Lower lobe of right lung (tissue), 2 donors: ENCODE measurements at regions not wholly inside any gene's neighbourhood (a gene's known extent, or its start where the extent isn't known, plus 50 kb on each side); places are given as distances from the start of the nearest gene placed in this dataset.
A peak's percentile ranks its signal among the peaks of the same experiment; 100 is the strongest.

Source experiments
- ATAC-seq, 2 donors: fragments of 200-7000 bp; cut with Tn5 transposase; one replicate each; pipeline ENCODE4 v1.9.1; 2020 to 2022; ENCODE audit warnings: mild to moderate bottlenecking in 2 of 2, moderate library complexity in 2 of 2
- DNase-seq: peaks from one replicate; pipeline ENCODE4 v3.0.0-alpha.2; 2020
- H3K27ac ChIP-seq: fragments of 200-600 bp; one replicate; pipeline ENCODE4 v1.8.0; 2022
- H3K27me3 ChIP-seq: fragments of 200-600 bp; one replicate; pipeline ENCODE4 v1.8.0; 2022; ENCODE audit warnings: low read depth
- H3K36me3 ChIP-seq: fragments of 200-600 bp; one replicate; pipeline ENCODE4 v1.8.0; 2022; ENCODE audit warnings: mild to moderate bottlenecking
- H3K4me1 ChIP-seq: fragments of 200-600 bp; one replicate; pipeline ENCODE4 v1.8.0; 2022
- H3K4me3 ChIP-seq: fragments of 200-600 bp; one replicate; pipeline ENCODE4 v1.8.0; 2022; ENCODE audit warnings: mild to moderate bottlenecking
- H3K9me3 ChIP-seq: fragments of 200-600 bp; one replicate; pipeline ENCODE4 v1.8.0; 2022
- intact Hi-C: fragments of 100-400 bp; cut with DNase I; formaldehyde crosslinking; loops from one replicate; pipeline ENCODE4 v1.11.0; 2022
- TF ChIP-seq, protein P1 (sequence below): fragments of 200-600 bp; IDR thresholded peaks from one replicate; pipeline ENCODE4 v1.8.0; 2022; ENCODE audit warnings: antibody characterized with exemption, mild to moderate bottlenecking
- donor health status: DM: no; HTN: yes; CAD: no; lungs with severe emphysema.

DNA sequence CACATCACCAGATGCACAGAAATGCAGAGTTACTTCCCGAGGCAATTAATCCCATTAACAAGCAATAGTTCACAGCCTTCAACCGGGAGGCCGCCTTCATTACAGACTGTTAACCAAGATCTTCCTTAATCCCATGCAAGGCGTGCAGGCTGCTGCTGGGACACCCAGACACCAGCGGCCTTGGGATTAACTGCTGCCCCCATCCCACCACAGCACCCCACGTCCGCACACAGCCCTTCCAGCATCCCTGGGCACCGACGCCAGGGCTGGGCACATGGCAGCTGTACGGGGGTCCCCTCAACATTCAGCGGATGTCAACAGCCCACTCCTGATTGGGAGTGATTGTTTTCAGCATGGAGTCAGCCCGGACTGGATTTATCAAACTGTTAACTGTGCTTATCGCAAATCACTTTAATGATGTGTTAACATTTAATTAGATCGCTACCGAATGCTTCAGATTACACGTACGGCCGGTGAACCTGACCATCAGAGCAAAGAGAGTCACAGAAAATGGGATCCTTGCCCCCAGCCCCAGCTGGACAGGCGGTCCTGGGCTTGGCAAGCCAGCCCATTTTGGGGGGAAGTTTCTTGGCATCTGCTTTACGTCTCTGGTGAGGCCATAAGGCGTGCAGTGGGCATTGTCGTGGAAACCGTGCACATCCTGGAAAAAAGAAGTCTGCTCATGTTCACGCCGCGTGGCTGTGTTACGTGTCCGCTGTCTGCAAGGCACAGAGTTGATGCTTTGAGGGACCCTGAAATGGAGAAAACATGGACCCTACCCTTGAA, 126.4 kb downstream of the HMX1 start:
- DNase-seq, result peak; percentile 23
- intact Hi-C loops, result no loop called here

DNA sequence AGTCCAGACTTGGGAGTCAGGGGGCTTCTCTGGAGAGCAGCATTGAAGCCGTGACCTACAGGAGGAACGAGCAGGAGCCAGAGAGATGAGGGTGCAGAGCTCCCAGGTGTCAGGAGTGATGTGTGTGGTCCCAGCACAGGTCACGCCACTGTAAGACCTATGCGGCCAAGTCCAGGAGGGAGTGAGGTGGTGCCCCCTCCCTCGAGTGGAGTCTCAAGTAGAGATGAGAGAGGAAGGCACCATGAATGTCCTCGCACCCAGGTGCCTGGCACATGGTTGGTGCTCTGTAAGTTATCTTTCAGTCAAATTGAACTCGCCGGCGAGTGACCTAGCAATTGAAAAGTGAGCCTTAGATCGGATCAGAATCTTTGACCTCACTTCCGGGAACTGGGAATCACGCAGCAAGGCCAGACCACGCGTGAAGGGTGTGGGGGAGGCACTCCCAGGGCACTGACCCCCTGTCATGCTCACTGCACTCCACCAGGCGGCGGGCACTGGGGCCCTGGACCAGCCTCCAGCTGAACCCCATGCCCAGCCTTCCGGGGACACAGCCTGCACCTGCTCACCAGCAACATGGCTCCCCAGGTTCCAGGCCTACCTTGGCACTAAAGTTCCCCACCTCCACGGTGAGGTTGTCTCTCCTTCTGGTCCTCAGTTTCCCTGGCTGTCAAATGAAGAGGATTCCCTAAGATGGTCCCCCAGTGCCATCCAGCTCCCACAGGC, 127.4 kb downstream of the HMX1 start:
- Histone ChIP-seq H3K27ac (no peak overlapping the region), H3K4me1 (no peaks in the 10 kb centered on the region), H3K4me3 (no peak overlapping the region), H3K9me3 (no peaks in the 10 kb centered on the region), H3K27me3 (peaks cover 6% of the 10 kb centered on the region), H3K36me3 (no peaks in the 10 kb centered on the region)
- ATAC-seq (no peak), DNase-seq (peak; percentile 21)
- TF ChIP-seq, protein P1, sequence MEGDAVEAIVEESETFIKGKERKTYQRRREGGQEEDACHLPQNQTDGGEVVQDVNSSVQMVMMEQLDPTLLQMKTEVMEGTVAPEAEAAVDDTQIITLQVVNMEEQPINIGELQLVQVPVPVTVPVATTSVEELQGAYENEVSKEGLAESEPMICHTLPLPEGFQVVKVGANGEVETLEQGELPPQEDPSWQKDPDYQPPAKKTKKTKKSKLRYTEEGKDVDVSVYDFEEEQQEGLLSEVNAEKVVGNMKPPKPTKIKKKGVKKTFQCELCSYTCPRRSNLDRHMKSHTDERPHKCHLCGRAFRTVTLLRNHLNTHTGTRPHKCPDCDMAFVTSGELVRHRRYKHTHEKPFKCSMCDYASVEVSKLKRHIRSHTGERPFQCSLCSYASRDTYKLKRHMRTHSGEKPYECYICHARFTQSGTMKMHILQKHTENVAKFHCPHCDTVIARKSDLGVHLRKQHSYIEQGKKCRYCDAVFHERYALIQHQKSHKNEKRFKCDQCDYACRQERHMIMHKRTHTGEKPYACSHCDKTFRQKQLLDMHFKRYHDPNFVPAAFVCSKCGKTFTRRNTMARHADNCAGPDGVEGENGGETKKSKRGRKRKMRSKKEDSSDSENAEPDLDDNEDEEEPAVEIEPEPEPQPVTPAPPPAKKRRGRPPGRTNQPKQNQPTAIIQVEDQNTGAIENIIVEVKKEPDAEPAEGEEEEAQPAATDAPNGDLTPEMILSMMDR, result no peak
- intact Hi-C loops, result no loop called here

More for the DNA sequence above, 126.4 kb downstream of the HMX1 start:
- no peak overlapping the region for H3K4me3 ChIP-seq
- H3K27me3 ChIP-seq, result peaks cover 6% of the 10 kb centered on the region
- TF ChIP-seq, protein P1, result no peak
- no peak overlapping the region for H3K27ac ChIP-seq
- no peaks in the 10 kb centered on the region for H3K9me3 ChIP-seq
- H3K36me3 ChIP-seq, result no peaks in the 10 kb centered on the region
- no peaks in the 10 kb centered on the region for H3K4me1 ChIP-seq
- ATAC-seq, result no peak

DNA sequence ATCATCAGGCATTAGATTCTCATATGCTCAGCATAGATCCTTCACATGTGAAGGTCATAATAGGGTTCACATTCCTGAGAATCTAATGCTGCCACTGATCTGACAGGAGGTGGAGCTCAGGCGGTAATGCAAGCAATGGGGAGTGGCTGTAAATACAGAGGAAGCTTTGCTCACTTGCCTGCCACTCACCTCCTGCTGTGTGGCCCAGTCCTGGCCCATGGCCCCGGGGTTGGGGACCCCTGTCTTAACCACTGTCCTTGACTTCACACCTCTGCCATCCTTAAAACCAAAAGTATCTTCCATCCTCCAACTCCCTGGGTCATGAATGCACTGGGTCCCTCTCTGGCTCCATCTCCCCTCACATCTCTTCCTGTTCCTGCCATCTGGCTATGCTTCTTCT, 129.1 kb downstream of the HMX1 start:
- ATAC-seq (no peak), DNase-seq (peak; percentile 19)
- Histone ChIP-seq H3K4me3 (no peak overlapping the region), H3K4me1 (no peaks in the 10 kb centered on the region), H3K27ac (no peak overlapping the region), H3K9me3 (no peaks in the 10 kb centered on the region), H3K27me3 (peaks cover 6% of the 10 kb centered on the region), H3K36me3 (no peaks in the 10 kb centered on the region)
- TF ChIP-seq, protein P1, result no peak
- intact Hi-C loops, result no loop called here

DNA sequence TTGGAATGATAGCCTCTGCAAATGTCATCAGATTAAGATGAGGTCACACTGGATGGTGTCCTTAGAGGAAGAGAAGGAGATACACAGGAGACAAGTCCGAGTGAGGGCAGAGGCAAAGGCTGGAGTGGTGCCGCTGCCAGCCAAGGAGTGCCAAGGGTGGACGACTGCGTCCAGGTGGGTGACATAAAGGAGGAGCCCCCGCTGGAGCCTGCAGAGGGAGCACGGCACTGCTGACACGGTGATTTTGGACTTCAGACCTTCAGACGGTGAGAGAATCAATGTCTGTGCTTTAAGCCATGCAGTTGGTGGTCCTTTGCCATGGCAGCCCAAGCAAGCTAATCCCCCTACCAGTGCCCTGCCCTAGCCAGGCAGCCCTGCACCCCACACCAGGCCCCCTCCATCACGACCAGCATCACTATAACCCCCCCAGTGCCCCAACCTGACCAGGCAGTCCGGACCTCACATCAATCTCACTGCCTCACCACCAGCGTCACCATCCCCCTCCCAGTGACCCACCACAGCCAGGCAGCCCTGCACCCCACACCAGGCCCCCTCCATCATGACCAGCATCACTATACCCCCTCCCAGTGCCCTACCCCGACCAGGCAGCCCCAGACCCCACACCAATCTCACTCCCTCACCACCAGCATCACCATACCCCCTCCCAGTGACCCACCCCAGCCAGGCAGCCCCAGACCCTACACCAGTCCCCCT, 130.0 kb downstream of the HMX1 start:
- H3K4me3 ChIP-seq, result no peak overlapping the region
- intact Hi-C loops, result no loop called here
- ATAC-seq, result peak in 1 of 2 donors; percentile 14
- H3K9me3 ChIP-seq, result no peaks in the 10 kb centered on the region
- no peak overlapping the region for H3K27ac ChIP-seq
- TF ChIP-seq, protein P1, result no peak
- peak; percentile 26 for DNase-seq
- peaks cover 6% of the 10 kb centered on the region for H3K27me3 ChIP-seq
- no peaks in the 10 kb centered on the region for H3K36me3 ChIP-seq
- no peaks in the 10 kb centered on the region for H3K4me1 ChIP-seq

DNA sequence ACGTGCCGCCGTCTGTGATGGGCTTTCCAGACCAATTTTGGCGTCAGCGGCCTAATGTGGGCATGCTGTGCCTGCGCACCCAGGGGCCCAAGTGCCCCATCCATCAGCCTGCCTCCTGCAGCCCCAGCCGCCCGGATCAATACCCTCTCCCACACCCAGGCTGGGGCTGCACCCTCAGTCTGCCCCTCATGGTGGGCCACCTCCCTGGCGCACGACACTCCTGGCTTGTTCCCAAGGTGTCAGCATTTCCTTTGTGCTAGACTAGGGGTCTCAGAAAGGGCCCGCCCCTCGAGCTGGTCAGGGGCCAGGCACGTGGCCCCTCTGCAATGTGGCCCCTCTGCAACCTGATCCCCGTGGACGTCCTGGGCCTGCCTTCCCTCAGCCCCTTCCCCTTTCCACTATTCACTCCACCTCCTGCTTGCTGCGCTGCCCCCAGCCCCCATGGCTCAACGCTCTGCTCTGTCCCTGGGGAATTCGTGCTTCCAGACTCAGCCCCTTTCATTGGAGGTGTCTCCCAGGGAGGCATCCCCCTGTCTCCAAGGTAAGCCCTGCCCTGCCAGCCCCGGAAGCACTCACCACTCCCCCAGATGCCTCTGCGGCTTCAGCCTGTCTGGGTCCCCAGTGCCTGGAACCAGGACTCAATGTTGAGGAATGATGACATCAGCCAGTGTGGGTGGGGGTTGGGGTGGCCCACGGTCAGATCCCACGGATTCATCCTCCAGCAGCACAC, 130.8 kb downstream of the HMX1 start:
- intact Hi-C loops, result no loop called here
- Histone ChIP-seq H3K27ac (no peak overlapping the region), H3K4me1 (no peaks in the 10 kb centered on the region), H3K9me3 (no peaks in the 10 kb centered on the region), H3K4me3 (no peak overlapping the region), H3K36me3 (no peaks in the 10 kb centered on the region), H3K27me3 (peaks cover 6% of the 10 kb centered on the region)
- TF ChIP-seq, protein P1, result no peak
- peak; percentile 34 for DNase-seq
- ATAC-seq, result no peak
